ENCODE measurements at regions not wholly inside any gene's neighbourhood (a gene's known extent, or its start where the extent isn't known, plus 50 kb on each side); places are given as distances from the start of the nearest gene placed in this dataset.

DNA sequence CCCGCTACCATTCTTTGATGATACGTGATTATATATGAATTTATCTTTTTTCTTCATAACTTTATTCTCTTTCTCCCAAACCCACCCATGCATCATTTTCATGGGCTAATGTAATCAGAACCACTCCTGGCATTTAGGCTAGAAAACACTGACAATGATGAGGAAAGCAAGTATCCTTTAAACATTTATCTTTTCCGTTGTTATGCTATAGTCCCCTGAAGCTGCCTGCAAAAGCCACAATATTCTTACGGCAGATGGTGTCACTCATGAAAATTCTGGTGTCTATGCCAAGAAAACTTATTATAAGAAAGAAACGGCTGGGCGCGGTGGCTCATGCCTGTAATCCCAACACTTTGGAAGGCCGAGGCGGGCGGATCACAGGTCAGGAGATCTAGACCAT, 221.8 kb upstream of the CTAGE1 start:
- H3K4me3 ChIP-seq (replicated peaks; ENCODE audit: insufficient read depth, low read length) = no peak overlapping the region
- TF ChIP-seq POLR2AphosphoS5 (IDR thresholded peaks at IDR 0.05; ENCODE audit: low read depth) (no peak), CTCF (IDR thresholded peaks at IDR 0.05; ENCODE audit: insufficient read depth, low read length) (no peak), SPI1 (IDR thresholded peaks at IDR 0.05; ENCODE audit: borderline replicate concordance, low read depth) (no peak), GABPA (IDR thresholded peaks at IDR 0.05; ENCODE audit: low read depth) (no peak)
- TF ChIP-seq, protein P1, sequence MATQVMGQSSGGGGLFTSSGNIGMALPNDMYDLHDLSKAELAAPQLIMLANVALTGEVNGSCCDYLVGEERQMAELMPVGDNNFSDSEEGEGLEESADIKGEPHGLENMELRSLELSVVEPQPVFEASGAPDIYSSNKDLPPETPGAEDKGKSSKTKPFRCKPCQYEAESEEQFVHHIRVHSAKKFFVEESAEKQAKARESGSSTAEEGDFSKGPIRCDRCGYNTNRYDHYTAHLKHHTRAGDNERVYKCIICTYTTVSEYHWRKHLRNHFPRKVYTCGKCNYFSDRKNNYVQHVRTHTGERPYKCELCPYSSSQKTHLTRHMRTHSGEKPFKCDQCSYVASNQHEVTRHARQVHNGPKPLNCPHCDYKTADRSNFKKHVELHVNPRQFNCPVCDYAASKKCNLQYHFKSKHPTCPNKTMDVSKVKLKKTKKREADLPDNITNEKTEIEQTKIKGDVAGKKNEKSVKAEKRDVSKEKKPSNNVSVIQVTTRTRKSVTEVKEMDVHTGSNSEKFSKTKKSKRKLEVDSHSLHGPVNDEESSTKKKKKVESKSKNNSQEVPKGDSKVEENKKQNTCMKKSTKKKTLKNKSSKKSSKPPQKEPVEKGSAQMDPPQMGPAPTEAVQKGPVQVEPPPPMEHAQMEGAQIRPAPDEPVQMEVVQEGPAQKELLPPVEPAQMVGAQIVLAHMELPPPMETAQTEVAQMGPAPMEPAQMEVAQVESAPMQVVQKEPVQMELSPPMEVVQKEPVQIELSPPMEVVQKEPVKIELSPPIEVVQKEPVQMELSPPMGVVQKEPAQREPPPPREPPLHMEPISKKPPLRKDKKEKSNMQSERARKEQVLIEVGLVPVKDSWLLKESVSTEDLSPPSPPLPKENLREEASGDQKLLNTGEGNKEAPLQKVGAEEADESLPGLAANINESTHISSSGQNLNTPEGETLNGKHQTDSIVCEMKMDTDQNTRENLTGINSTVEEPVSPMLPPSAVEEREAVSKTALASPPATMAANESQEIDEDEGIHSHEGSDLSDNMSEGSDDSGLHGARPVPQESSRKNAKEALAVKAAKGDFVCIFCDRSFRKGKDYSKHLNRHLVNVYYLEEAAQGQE (IDR thresholded peaks at IDR 0.05; ENCODE audit: insufficient replicate concordance, low read depth) = no peak
- DNase-seq (ENCODE audit: low read depth in 1 of 2, low spot score in 1 of 2) = no peak
- no peak overlapping the region for H3K27ac ChIP-seq (replicated peaks)
- no peaks in the 10 kb centered on the region for H3K27me3 ChIP-seq (ENCODE audit: insufficient read depth, poor library complexity, severe bottlenecking)

DNA sequence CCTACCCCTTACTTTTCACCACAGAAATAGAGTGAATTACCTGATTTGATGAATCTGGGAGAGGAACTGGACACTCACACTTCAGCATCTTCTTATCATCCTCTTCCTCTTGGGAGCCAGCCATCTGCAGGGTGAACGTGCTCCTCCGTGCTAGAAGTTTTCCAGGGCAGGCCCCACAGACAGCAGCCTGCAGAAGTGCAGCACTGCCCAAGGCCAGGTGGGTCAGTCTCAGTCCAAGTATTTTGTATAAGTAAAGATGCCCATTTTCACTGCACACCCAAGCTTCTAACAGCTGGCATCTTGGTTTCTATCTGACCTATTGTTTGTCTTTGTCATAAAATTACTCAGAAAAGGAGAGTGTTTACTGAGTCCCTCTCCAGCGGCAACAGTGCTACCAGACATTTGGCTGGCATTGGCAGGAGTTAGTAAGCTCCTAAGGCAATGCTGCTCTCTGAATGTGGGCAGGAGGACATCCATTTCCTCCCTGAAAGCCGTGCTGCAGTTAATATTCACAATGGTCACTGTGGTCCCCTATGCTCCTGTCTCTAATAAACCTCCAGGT, 222.6 kb upstream of the CTAGE1 start:
- Histone ChIP-seq H3K4me3 (replicated peaks; ENCODE audit: insufficient read depth, low read length) (no peak overlapping the region), H3K27me3 (ENCODE audit: insufficient read depth, poor library complexity, severe bottlenecking) (no peaks in the 10 kb centered on the region), H3K27ac (replicated peaks) (no peak overlapping the region)
- no peak for TF ChIP-seq POLR2AphosphoS5 (IDR thresholded peaks at IDR 0.05; ENCODE audit: low read depth)
- TF ChIP-seq SPI1 (IDR thresholded peaks at IDR 0.05; ENCODE audit: borderline replicate concordance, low read depth) = no peak
- DNase-seq (ENCODE audit: low read depth in 1 of 2, low spot score in 1 of 2) = no peak

DNA sequence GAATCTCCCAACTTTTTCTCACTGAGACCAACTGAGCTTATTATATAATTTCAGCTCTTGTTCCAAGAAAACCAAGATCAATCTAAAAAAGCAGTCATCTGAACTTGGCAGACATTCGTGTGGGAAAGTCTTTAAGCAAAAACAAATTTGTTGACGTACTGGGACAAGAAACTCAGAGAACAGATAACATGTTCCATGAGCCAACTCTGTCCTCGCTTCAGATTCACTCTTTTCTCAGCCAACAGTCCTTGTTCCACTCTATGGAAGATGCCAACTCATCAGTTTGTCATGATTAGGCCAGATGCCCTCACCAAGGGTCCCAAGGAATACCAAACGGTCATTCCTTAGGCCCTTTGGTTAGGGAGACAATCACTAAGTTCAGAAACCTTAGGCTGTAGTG, 224.2 kb upstream of the CTAGE1 start:
- TF ChIP-seq POLR2AphosphoS5 (IDR thresholded peaks at IDR 0.05; ENCODE audit: low read depth) (no peak), GABPA (IDR thresholded peaks at IDR 0.05; ENCODE audit: low read depth) (no peak), SPI1 (IDR thresholded peaks at IDR 0.05; ENCODE audit: borderline replicate concordance, low read depth) (no peak), CTCF (IDR thresholded peaks at IDR 0.05; ENCODE audit: insufficient read depth, low read length) (no peak)
- TF ChIP-seq, protein P1 (IDR thresholded peaks at IDR 0.05; ENCODE audit: insufficient replicate concordance, low read depth) = no peak
- Histone ChIP-seq H3K4me3 (replicated peaks; ENCODE audit: insufficient read depth, low read length) (no peak overlapping the region), H3K27me3 (ENCODE audit: insufficient read depth, poor library complexity, severe bottlenecking) (no peaks in the 10 kb centered on the region), H3K27ac (replicated peaks) (no peak overlapping the region)
- DNase-seq (ENCODE audit: low read depth in 1 of 2, low spot score in 1 of 2) = no peak

DNA sequence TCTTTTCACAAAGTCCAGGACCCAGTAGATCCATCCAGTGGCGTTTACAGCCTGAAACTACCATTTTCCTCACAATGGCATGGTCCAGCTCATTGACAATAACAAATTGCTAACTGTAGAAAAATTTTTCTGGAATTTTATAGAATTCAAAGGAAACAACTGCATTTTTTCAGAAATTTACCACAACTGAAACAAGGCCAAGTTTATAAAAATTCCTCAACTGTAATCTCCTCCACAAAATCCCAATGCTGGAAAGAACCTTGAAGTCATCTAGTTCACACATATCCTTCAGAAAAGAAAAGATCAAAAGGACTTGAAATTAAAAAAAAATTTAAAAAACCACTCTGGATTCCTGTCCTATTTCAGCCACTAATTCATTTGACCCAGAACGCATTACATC, 226.0 kb upstream of the CTAGE1 start:
- TF ChIP-seq GABPA (IDR thresholded peaks at IDR 0.05; ENCODE audit: low read depth) (no peak), CTCF (IDR thresholded peaks at IDR 0.05; ENCODE audit: insufficient read depth, low read length) (no peak)
- no peak overlapping the region for H3K27ac ChIP-seq (replicated peaks)
- no peaks in the 10 kb centered on the region for H3K27me3 ChIP-seq (ENCODE audit: insufficient read depth, poor library complexity, severe bottlenecking)
- DNase-seq (ENCODE audit: low read depth in 1 of 2, low spot score in 1 of 2) = no peak
- no peak overlapping the region for H3K4me3 ChIP-seq (replicated peaks; ENCODE audit: insufficient read depth, low read length)

All from HL-60 (cell line).